ENCODE measurements at regions not wholly inside any gene's neighbourhood (a gene's known extent, or its start where the extent isn't known, plus 50 kb on each side); places are given as distances from the start of the nearest gene placed in this dataset.

DNA sequence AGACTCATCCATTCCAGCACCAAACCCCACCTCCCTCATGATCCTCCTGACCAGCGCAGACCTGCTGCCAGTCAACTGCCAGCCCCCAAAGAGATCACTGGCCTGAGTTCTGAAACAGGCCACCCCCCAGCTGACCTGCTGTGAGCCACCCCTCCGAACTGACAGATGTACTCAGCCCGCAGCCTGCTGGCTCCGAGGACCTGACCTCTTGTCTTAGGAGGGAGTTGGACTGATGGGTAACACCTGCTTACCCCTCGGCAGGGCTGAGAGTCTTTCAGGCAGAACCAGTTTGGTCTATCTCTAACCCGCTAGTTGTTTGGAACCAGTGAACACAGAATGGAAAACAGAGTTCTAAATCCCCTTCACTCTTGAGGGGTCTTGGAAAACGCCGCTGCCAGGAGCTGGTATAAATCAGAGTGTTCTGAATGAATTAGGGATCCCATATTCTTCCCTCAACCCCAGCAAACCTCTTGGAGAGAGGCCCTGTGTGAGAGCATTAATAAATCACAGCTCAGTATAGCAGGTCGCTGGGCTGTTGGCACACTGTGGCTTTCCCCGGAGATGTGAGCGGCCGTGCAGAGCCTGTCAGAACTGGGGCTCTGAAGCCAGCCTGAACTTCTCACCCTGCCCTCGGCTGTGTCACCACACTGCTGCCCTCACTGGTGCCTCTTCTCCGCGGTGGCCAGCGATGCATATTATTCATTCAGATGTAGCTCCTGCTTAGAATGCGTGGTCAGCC is 165.1 kb upstream of the NCAM1 start:
- no peak overlapping the region for H3K27ac Mint-ChIP-seq
- H3K4me1 Mint-ChIP-seq = peaks cover 7 to 12% of the 10 kb centered on the region in 2 donors
- no peaks in the 10 kb centered on the region for H3K9me3 Mint-ChIP-seq
- Histone ChIP-seq H3K9me3 (ENCODE audit: control insufficient read depth, insufficient read depth, low read length) (no peaks in the 10 kb centered on the region), H3K27ac (ENCODE audit: low read length) (no peak overlapping the region), H3K4me3 (ENCODE audit: low read length) (no peak overlapping the region), H3K4me1 (ENCODE audit: control insufficient read depth, insufficient read depth, low read length) (peaks cover 7% of the 10 kb centered on the region), H3K27me3 (ENCODE audit: control insufficient read depth, insufficient read depth, low read length) (no peaks in the 10 kb centered on the region), H3K36me3 (ENCODE audit: control insufficient read depth, insufficient read depth, low read length) (no peaks in the 10 kb centered on the region)
- no peaks in the 10 kb centered on the region for H3K27me3 Mint-ChIP-seq (ENCODE audit: low read depth in 2 of 2)
- TF ChIP-seq, protein P1, sequence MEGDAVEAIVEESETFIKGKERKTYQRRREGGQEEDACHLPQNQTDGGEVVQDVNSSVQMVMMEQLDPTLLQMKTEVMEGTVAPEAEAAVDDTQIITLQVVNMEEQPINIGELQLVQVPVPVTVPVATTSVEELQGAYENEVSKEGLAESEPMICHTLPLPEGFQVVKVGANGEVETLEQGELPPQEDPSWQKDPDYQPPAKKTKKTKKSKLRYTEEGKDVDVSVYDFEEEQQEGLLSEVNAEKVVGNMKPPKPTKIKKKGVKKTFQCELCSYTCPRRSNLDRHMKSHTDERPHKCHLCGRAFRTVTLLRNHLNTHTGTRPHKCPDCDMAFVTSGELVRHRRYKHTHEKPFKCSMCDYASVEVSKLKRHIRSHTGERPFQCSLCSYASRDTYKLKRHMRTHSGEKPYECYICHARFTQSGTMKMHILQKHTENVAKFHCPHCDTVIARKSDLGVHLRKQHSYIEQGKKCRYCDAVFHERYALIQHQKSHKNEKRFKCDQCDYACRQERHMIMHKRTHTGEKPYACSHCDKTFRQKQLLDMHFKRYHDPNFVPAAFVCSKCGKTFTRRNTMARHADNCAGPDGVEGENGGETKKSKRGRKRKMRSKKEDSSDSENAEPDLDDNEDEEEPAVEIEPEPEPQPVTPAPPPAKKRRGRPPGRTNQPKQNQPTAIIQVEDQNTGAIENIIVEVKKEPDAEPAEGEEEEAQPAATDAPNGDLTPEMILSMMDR (IDR thresholded peaks at IDR 0.05) = no peak
- H3K4me3 Mint-ChIP-seq = no peak overlapping the region
- intact Hi-C loops (cut with micrococcal nuclease) = no loop called here
- DNase-seq (no peak), ATAC-seq (no peak)
- no peaks in the 10 kb centered on the region for H3K36me3 Mint-ChIP-seq
- WGBS (ENCODE audit: insufficient coverage) = 81% methylated on average over 15 of the region's 17 CpGs

GRCh38 chr11:112797092-112797491 is 164.1 kb upstream of the NCAM1 start:
- TF ChIP-seq, protein P1 (IDR thresholded peaks at IDR 0.05) = no peak
- Histone ChIP-seq H3K4me3 (ENCODE audit: low read length) (no peak overlapping the region), H3K27me3 (ENCODE audit: control insufficient read depth, insufficient read depth, low read length) (no peaks in the 10 kb centered on the region), H3K27ac (ENCODE audit: low read length) (no peak overlapping the region), H3K36me3 (ENCODE audit: control insufficient read depth, insufficient read depth, low read length) (no peaks in the 10 kb centered on the region), H3K9me3 (ENCODE audit: control insufficient read depth, insufficient read depth, low read length) (no peaks in the 10 kb centered on the region), H3K4me1 (ENCODE audit: control insufficient read depth, insufficient read depth, low read length) (peaks cover 7% of the 10 kb centered on the region)
- Mint-ChIP-seq H3K4me1 (peaks cover 7 to 12% of the 10 kb centered on the region in 2 donors), H3K36me3 (no peaks in the 10 kb centered on the region), H3K27me3 (ENCODE audit: low read depth in 2 of 2) (peaks cover 0 to 4% of the 10 kb centered on the region in 2 donors), H3K4me3 (no peak overlapping the region), H3K27ac (no peak overlapping the region), H3K9me3 (no peaks in the 10 kb centered on the region)
- no peak for ATAC-seq
- intact Hi-C loops (cut with micrococcal nuclease) = no loop called here
- no peak for DNase-seq
- WGBS (ENCODE audit: insufficient coverage) = 100% methylated on average over 2 of the region's 2 CpGs

DNA sequence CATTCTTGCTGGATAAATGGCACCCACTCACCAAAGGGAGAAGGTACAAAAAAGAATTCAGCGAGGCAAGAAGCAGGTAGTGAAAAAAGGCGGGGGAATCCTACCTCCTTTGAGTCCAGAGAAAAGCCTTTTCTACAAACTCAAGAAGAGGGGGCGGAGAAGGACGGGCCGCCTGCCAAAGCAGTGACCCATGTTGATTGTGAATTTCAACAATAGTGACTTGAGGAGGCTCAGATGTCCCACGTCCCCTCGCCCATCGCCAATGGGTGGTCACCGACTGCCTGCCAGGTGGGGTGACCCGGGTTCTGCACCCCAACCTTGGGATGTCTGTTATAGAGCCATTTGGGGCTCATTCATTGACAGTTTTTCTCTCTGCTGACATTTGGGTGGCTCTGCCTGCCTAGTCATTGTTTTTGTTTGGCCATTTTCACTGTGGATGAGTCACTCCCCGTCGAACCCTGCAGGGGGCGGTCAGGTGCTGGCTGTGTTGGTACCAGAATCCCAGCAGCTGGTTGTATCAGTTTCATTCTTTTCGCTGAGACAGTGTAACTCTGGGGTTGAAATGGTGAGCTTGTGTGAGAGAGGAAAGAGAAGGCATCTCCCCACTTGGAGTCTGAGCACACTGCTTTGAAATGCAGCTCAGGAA is 163.4 kb upstream of the NCAM1 start:
- intact Hi-C loops (cut with micrococcal nuclease) = loop anchor here (1.0 kb wide), 2 partner anchors 317 to 492 kb away; no protein-coding TSS in a partner anchor
- H3K4me3 Mint-ChIP-seq = peak overlapping the region; percentile 73

More for the DNA sequence above, 163.4 kb upstream of the NCAM1 start:
- no peak overlapping the region for H3K4me3 ChIP-seq (ENCODE audit: low read length)
- Mint-ChIP-seq H3K27me3 (ENCODE audit: low read depth in 2 of 2) (peaks cover 0 to 10% of the 10 kb centered on the region in 2 donors), H3K9me3 (no peaks in the 10 kb centered on the region), H3K36me3 (no peaks in the 10 kb centered on the region), H3K27ac (peak overlapping the region in 1 of 2 donors; percentile 37), H3K4me1 (peaks cover 7 to 12% of the 10 kb centered on the region in 2 donors)
- no peak overlapping the region for H3K27ac ChIP-seq (ENCODE audit: low read length)
- H3K9me3 ChIP-seq (ENCODE audit: control insufficient read depth, insufficient read depth, low read length) = no peaks in the 10 kb centered on the region
- no peaks in the 10 kb centered on the region for H3K27me3 ChIP-seq (ENCODE audit: control insufficient read depth, insufficient read depth, low read length)
- H3K36me3 ChIP-seq (ENCODE audit: control insufficient read depth, insufficient read depth, low read length) = no peaks in the 10 kb centered on the region
- ATAC-seq = peak; percentile 81 to 97 (median 96)
- TF ChIP-seq, protein P1 (IDR thresholded peaks at IDR 0.05) = peak; percentile 80
- peaks cover 7% of the 10 kb centered on the region for H3K4me1 ChIP-seq (ENCODE audit: control insufficient read depth, insufficient read depth, low read length)
- DNase-seq = peak; percentile 39 to 61
- 74% methylated on average over 14 of the region's 14 CpGs for WGBS (ENCODE audit: insufficient coverage)

Measured in natural killer cell (primary cell).